ENCODE measurements at regions not wholly inside any gene's neighbourhood (a gene's known extent, or its start where the extent isn't known, plus 50 kb on each side); places are given as distances from the start of the nearest gene placed in this dataset.
A peak's percentile ranks its signal among the peaks of the same experiment; 100 is the strongest.

DNA sequence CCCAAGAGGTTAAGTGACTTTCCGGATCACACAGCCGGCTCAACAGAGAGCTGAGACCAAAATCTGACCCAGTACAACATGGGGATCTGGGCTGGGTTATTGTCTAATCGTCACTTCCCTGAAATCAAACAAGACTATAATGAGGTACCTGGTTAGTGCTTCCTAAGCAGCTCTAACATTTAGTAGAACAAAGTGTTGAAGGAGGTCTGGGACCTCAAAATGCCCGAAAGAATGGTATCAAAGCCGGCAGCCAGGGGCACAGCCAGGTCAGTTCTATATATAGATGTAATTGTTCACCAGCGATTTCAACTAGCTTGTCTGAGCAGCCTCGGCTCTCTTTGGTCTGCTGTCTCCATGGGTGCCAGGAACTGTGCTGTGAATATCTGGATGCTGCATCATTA lies 245.5 kb upstream of the ECI2 start:
- intact Hi-C loops (cut with DNase I), result no loop called here

DNA sequence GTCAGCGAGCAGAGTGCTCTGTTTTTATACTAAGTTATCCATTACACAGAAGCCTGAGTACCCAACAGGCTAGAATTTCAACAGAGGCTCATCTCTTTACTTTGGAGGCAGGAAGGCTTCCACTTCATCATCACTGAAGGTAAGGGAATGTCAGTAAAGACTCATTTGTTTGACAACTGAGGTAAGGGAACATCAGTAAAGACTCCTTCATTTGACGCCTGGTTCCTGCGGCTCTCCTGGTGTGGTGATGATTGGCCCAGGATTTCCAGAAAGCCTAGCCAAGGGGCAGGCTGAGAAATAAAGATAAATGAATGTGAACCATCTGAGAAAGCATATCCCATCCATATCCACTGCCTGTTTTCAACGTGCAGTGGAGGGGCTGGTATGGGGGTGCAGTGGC lies 244.6 kb upstream of the ECI2 start:
- intact Hi-C loops (cut with DNase I), result no loop called here
- DNase-seq (ENCODE audit: low spot score), result no peak

More for the DNA sequence above, 245.5 kb upstream of the ECI2 start:
- no peak for DNase-seq (ENCODE audit: low spot score)

DNA sequence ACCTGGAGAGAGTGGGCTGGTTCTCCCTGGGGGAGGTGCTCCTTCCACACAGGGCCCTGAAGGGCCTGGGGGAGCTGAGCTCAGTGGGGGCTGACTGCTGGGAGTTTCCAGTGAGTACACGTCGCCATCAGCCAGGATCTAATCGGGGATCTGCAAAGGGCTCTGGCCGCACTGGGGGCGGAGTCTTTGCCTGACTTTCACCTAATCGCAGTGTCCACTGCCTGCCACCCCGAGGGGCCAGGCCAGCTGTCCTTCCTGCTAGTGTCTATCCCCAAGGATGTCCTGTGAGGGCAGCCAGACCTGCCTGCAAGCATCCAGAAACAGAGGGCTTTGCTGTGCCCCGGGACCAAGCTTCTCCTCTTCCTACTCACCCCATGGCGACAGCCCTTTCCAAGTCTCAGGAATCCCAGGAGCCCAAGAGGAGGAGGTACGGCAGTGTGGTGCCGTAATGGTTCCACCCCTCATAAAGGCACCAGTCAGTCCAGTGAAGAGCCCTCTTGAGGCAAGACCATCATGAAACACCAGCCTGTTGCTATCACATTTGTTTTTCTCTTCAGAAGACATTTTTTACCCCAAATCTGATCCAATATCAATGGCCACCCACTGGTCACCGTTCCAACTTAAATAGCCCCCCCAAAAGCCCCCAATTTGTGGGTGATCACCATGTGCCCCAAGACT lies 243.1 kb upstream of the ECI2 start:
- intact Hi-C loops (cut with DNase I), result no loop called here
- no peak for DNase-seq (ENCODE audit: low spot score)

DNA sequence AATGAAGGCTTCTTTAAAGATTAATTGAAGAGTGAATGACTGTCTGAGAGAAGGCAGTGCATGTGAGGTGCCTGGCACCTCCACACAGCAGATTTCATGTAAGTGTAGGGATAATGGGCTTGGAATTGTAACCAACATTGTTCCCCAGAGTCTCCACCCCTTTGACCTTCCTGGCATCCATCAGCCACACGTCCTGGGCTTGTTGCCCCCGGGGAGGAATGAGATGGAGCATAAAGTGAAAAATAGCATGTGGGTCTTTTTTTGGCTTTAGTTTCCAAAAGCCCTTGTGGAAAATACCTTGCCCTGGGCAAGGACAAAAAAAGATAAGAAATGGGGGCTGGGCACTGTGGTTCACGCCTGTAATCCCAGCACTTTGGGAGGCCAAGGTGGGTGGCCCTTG lies 242.2 kb upstream of the ECI2 start:
- no peak for DNase-seq (ENCODE audit: low spot score)

DNA sequence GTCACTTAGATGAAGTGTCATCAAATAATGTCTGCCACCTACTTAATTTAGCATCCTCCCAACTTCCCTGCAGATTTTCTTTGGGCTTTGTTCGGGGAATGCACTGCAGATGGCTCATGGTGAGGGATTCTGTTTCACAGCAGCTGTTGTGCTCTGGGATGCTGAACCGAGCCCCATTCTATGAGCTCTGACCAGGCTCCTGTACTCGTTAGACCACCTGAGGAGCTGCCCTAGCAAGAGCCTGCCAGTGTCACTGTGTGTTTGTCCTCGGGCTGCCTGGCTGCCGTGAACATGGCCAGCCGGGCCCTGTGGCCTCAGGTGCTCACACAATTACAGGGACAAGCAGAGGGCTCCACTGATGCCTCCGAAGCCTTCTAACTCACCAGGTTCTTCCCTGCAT lies 238.8 kb upstream of the ECI2 start:
- intact Hi-C loops (cut with DNase I), result no loop called here
- DNase-seq (ENCODE audit: low spot score), result no peak

More for the DNA sequence above, 242.2 kb upstream of the ECI2 start:
- intact Hi-C loops (cut with DNase I), result no loop called here

DNA sequence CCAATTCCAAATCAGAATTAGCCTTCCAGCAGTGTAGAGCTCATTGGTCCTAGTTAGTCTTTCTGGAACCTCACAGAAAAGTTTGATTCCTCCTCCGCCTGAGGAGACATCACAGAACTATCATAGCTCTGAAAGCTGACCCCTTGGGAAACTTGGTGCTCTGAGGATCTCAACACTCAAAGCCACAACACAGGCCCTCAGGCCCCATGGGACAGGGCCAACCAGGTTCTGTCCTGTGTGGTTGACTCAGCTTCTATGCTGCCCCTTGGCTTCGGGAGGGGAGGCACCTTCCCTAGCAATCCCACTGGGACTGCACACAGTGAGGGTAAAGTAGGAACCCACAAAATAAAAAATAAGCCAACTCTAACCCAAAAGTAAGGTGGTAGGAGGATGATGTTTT lies 237.5 kb upstream of the ECI2 start:
- intact Hi-C loops (cut with DNase I), result no loop called here
- DNase-seq (ENCODE audit: low spot score), result no peak

DNA sequence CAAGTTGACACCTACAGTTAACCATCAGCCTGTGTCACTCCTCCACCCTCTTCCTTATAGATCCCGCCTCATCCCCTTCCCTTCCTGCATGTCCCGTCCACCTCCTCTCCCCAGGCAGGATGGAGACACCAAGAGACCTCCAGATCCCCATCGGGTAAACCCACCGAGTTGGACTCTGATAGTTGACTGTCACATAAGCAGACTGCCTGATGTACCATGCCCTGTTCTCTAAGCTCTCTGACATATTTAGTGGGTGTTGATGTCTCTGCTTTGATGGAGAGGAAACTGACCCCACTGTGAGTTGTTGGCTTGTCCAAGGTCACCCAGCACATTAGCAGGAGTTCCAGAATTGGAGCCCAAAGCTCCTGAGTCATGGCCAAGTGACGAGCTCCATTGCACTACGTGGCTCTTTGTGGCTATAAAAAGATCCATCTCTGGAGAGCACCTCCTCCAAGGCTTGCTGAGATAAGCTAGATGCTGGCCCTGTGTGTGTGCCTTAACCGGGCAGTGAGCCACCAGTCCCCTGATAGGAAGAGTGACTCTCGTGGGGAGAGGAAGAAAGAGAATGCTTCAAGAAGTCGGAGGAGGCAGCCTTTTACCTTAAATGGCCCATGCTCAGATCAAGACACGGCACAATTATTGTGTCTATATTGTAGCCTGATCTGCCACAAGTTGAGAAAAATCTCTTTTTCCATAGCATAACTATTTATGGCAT lies 236.0 kb upstream of the ECI2 start:
- intact Hi-C loops (cut with DNase I), result no loop called here
- DNase-seq (ENCODE audit: low spot score), result peak; percentile 87

DNA sequence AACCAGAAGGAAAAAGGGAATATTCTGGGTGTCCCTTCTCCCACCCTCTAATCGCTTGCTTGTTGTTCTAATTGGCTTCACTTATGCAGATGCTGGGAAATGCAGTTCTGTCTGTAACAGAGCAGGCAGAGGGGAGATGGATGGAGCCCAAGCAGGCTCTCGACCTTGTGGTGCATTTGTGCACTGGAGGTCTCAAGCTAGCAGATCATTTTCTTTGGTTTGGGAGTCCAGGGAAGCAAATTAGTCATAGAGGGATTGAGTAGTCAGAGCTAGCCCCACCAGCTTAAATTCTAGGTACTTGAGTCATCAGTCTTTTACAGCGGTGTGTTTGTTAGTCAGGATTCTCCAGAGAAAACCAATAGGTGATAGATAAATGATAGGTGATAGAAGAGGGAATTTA lies 234.7 kb upstream of the ECI2 start:
- intact Hi-C loops (cut with DNase I), result no loop called here

DNA sequence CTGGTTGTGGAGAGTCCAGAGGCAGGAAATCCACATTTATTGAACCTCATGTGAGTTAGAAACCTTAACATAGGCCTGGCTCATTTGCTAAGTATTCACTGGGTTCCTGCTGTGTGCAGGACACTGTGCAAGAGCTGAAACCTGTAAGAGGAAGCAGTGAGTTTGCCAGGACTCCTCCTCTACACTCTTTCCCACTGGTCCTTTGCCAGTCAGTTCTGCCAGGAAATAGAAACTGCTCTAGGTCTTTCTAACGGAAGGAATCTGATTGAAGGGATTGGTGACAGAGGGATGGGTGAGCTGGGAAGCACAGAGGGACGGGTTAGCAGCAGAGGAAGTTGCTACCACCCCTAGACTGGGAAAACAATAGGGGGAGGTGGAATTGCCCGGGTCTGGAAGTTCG lies 234.2 kb upstream of the ECI2 start:
- intact Hi-C loops (cut with DNase I), result no loop called here
- DNase-seq (ENCODE audit: low spot score), result no peak

More for the DNA sequence above, 234.7 kb upstream of the ECI2 start:
- no peak for DNase-seq (ENCODE audit: low spot score)

DNA sequence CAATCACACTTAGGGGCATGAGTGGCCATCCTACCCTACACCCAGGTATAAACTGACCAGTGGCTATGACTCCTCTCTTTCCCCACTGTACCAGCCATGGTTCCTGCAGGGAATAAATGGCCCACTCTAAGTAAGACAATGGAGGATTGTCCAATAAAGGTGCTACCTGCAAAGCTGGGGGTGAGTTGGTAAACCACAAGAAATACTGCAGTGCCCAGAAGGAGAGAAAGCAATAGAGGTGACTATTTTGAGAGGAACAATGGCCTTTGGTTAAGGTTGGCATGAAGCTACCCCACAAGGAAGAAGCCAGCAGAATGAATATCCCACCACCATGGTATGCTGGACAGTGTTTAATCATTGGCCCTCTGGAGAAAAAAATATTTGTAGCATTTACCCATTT lies 233.3 kb upstream of the ECI2 start:
- intact Hi-C loops (cut with DNase I), result no loop called here
- DNase-seq (ENCODE audit: low spot score), result no peak

DNA sequence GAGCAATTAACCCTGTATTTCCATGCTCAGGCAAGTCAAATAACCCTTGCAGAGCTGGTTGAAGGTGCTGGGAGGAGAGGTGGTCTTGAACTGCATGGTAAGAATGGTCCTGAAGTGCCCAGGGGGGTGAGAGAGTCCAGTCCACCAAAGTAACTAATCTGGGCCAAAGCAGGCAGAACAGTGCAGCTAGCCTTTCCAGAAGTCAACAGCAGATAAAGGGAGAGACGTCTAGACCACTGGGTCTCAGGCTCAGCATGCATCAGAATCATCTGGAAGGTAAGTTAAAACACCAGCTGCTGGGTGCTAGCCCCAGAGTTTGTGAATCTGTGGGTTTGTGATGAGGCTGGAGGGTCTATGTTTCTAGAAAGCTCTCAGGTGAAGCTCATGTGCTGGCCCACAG lies 232.3 kb upstream of the ECI2 start:
- no peak for DNase-seq (ENCODE audit: low spot score)
- intact Hi-C loops (cut with DNase I), result no loop called here

DNA sequence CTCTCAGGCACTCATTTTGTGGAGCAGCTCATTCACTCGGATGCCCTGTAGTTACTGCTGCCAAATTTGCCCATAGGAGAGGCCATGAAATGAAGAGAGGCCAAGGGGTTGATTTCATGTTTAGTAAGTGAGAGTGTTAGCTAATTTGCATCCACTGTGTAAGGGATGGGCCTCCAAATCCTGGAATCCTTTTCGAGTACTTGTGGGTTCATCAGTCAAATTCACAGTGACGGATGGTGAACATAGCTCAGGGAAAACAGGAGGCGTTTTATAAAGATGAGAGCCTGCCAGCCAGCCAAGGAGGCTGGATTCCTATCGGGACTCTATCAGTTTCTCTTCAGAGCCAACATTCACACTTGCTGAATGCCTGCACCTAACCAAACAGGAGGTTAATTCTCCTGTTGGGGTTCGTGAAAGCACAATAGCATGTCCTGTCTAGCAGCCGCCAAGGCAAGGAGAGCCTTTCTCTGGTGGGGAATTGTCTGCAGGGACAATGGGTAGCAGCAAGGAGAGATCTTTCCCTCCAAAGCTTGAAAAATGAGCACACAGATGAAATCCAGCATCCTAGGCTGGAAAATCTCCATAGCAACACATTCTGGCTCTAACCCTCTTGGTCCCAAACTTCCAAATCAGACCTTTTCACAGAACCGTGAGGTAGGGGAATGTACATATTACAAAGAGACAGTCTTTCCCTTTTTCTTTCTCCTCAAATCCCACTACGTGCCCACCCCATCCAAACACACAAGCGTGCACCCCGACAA lies 231.4 kb upstream of the ECI2 start:
- no peak for DNase-seq (ENCODE audit: low spot score)
- intact Hi-C loops (cut with DNase I), result no loop called here

DNA sequence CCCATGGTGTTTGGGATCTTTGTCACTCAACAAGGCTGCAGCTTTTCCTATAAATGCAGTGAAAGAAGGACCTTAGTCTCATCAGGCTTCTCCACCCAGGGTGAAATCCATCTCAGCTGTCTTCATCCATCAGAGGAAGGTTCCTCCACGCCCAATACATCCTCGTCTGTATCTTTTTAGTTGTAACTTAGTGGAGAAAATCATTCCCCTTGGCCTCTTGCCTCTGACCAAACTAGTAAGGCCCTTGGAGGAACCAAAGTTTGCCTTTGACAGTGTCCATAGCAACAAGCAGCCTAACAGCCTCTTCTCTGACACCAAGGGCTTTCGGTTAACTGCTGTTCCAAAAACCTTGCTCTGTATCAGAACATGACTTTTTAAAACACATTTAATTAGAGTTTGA lies 230.3 kb upstream of the ECI2 start:
- DNase-seq (ENCODE audit: low spot score), result no peak
- intact Hi-C loops (cut with DNase I), result no loop called here

DNA sequence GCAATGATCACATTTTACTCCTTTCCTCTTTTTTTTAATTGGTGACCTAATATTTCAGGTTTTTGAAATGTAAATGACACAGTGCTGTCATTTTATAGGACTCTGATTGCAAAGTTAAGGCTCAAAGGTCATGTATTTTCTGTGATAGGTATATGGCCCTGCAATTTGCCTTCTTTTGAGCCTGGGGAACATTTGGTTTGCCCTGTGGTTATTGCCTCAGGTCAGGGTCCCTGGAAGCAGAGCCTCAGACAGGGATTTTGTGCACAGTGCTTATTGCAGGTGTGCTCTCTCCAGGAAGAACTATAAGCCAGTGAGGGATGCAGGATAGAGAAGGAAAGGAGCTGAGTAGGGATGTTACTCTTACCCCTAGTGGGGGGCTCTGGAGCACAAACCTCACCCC lies 229.3 kb upstream of the ECI2 start:
- intact Hi-C loops (cut with DNase I), result no loop called here
- DNase-seq (ENCODE audit: low spot score), result no peak

DNA sequence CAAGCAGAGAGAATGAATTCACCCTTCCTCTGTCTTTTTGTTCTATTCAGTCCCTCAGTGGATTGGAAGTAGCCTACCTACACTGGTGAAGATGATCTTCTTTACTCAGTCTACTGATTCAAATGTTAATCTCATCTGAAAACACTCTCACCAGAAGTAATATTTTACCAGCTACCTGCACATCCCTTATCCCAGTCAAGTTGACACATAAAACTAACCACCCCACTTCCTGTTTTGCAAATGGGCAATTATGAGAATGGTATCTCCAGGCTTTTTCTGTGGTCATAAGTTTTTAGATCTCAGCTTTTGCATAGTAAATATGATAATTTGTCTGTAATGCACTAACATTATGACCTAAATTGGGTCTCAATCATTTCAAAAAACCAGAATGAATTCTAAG lies 228.8 kb upstream of the ECI2 start:
- intact Hi-C loops (cut with DNase I), result no loop called here

DNA sequence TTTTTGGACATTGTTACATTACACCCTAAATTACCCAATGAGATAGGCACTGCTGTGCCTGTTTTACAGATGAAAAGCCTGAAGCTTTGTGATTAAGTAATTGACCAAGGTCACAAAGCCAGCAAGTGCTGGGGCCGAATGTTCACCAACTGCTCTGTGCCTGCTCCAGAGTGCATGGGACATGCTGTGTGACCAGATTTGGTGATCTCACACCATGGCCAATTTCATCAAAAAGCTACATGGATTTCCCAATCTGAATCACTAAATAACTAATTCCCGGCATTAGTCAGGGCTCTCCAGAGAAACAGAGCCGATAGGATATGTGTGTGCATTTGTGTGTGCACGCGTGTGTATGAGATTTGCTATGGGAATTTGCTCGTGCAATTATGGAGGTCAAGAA lies 228.3 kb upstream of the ECI2 start:
- intact Hi-C loops (cut with DNase I), result no loop called here
- DNase-seq (ENCODE audit: low spot score), result no peak

More for the DNA sequence above, 228.8 kb upstream of the ECI2 start:
- DNase-seq (ENCODE audit: low spot score), result no peak

DNA sequence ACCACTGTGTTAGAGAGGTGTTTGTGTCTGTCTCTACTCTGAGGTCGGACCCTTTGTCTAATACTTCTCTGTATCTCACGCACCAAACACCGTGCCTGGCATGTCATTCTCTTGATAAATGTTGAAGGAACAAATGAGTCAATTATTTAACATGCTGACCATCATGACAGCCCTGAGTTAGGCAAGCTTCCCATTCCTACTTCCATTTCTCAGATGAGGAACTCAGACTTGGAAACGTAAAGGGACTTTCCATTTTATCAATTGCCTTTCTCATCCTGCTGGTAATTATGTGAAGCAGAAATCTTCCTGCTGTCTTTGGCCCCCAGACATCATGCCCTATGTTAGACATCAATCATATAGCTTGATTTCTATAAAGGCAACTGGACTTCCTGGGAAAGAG lies 227.0 kb upstream of the ECI2 start:
- intact Hi-C loops (cut with DNase I), result no loop called here

DNA sequence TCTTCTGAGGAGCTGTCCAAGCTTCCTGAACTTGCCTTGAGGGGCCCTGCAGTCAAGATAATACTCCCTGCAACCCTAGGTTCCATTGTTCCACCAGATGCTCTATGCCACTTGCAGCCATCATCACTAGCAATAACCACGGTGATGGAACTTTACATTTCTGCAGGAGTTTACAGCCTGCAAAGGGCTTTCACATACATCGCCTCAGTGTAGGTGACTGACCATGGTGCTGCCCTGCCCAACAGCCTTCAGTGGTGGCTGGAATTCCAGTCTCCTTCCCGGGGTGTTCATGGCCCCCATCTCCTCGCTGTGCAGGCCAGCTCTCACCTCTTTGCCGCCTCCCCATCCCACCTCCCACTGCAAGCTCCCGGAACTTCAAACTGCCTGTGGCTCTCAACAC lies 225.5 kb upstream of the ECI2 start:
- intact Hi-C loops (cut with DNase I), result no loop called here
- DNase-seq (ENCODE audit: low spot score), result no peak

More for the DNA sequence above, 227.0 kb upstream of the ECI2 start:
- DNase-seq (ENCODE audit: low spot score), result no peak

DNA sequence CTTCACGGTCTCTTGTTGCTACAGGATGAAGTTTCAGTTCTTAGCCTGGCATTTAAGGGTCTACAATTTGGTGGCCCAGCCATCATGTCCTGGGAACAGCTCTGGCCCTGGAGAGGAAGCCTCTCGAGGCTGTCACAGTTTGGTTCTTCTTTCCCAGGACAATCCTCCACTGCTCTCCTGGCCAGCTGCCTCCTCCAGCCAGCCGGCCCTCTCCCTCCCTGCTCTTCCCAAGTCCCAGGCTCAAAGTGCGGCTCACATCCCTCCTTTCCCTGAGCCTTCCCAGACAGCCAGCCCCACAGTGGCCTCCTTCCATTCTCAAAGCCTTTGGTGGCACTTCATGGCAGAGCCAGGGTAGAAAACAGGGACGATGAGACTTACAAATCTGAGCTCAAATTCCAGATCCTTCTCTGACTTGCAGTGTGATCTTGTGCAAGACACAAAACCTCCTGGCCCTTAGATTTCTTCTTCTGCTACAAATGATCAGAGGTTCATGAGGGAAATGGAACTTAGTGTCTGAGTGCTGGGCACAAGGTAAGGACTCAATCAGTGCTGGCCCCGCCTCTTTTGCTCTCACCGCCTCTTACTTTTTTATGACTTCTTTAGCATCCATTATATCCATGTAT lies 223.8 kb upstream of the ECI2 start:
- intact Hi-C loops (cut with DNase I), result no loop called here
- no peak for DNase-seq (ENCODE audit: low spot score)

DNA sequence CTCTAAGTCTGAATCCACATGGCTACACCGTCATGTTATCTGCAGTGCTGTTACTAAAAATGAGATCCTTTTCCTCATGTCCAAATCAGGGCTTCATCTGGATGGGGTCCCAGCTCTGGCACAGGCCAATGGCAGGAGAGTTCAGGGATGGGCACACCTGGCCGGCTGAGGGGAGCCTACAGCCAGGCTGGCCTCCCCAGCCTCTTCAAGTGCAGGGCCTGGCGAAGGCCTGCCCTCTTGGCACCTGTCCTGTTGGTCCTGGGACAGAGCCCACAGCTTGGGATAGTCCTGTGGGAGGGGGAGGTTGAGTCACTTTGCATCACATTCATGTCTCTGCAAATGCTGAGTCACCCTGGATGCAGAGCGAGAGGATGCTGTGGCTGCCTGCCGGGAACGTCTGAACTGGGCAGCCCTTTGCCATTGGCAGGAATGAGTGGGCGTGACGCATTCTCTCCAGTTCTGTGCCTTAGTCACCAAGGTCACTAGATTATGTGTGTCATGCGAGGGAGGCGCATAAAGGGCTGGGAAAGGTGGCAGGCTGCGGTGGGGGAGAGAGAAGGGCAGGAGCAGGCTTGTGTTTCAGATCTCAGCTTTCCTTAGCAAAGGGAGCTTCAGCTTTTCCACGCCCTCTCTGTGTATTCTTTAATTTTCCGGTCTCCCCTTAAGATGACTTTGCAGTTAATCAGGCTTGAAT lies 223.2 kb upstream of the ECI2 start:
- intact Hi-C loops (cut with DNase I), result no loop called here
- peak; percentile 97 for DNase-seq (ENCODE audit: low spot score)
